HUDEP-2 (cell line): ENCODE measurements at regions not wholly inside any gene's neighbourhood (a gene's known extent, or its start where the extent isn't known, plus 50 kb on each side); places are given as distances from the start of the nearest gene placed in this dataset.
A peak's percentile ranks its signal among the peaks of the same experiment; 100 is the strongest.
"Not testable (repeated sequence)": the region's sequence is repeated elsewhere in the genome, so short reads cannot be mapped to it uniquely, and the experiment has no call there.

Experiments used
- DNase-seq, 76 experiments: peaks; one replicate each; lab custom pipeline; 2025; ENCODE audit not compliant: unreplicated experiment in 76 of 76; lab: John Stamatoyannopoulos, UW

DNA sequence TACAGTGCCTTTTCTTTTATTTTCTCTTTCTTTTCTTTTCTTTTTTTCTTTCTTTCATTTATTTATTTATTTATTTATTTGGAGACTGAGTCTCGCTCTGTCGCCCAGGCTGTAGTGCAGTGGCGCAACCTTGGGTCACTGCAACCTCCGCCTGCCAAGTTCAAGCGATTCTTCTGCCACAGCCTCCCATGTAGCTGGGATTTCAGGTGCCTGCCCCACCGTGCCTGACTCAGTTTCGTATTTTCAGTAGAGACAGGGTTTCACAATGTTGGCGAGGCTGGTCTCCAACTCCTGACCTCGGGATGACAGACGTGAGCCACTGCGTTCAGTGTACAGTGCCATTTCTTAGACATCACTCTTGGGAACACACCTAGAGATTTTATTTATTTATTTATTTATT lies 110.0 kb upstream of the ANKRD30BL start:
- not testable (repeated sequence) for DNase-seq

DNA sequence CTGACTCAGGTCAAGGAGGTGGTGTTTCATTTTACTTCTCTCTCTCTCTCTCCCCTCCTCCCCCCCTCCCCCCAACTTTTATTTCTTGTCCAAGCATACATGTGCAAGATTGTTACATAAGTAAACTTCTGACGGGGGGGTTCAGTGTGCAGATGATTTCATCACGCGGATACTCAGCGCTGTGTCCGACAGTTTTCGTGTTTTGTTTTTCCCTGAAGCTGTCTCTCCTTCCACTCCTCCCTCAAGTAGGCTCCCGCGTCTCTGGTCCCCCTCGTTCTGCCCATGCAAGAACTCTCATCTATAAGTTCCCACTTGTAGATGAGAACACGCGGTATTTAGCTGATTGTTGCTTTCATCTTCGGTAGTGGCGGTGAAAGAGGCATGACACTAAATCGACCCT lies 111.0 kb upstream of the ANKRD30BL start:
- DNase-seq, result no peak

DNA sequence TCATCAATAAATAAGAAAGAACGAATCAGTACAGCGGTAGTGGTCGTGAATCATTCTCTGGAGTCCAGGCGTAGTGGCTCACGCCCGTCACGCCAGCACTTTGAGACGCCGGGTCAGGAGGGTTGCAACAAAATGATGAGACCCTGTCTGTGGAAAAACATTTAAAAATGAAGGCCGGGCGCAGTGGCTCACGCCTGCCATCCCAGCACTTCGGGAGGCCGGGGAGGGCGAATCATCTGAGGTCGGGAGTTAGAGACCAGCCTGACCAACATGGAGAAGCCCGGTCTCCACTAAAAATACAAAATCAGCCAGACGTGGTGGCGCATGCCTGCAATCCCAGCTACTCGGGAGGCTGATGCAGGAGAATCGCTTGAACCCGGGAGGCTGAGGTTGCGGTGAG lies 111.8 kb upstream of the ANKRD30BL start:
- DNase-seq, result not testable (repeated sequence)

DNA sequence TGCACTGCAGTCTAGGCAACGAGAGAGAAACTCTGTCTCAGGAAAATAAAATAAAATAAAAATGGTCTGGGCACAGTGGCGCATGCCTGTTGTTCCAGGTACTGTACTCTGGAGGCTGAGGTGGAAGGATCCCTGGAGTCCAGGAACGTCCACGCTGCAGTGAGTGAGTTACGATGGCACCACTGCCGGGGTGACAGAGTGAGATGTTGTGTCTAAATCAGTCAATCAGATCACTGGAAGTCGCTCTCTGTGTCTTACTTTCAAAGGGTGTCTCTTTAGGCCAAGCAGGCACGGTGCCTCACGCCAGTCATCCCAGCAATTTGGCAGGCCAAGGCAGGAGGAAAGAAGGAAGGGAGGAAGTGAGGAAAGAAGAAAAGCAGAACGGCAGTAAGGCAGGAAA lies 112.2 kb upstream of the ANKRD30BL start:
- no peak for DNase-seq

DNA sequence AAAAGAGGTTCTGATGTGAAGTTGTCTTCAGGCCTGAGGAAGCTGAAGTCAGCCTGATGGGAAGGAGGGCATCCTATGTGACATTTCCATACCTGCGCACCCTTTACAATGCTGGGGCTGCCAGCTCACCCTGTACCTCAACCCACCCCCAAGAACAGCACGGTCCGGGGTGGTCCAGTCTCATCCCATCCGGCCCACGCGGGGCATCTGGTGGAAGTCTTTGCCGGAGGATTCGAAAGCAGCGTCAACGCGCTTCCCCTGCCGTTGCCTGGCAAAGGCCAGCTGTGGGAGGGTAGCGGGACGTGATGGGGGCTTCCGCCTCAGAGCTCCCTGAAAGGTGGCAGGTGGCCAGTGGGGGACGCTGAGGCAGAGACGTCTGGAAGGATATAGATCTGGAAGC lies 113.6 kb upstream of the ANKRD30BL start:
- no peak for DNase-seq

DNA sequence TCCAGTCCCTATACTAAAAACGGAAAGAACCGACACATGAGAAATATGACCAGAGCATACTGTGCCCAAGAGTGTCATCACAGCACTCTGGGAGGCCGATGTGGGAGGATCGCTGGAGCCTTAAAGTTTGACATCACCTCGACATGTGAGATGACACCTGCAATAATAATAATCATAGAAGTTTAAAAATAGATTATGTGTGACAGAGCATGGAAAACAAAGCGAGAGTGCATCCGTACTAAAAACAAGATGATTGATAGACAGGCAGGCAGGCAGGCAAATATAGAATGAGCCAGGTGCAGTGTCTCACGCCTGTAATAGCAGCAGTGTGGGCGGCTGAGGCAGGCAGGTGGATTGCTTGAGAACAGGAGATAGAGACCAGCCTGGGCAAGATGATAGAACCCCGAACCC lies 114.8 kb upstream of the ANKRD30BL start:
- no peak for DNase-seq

DNA sequence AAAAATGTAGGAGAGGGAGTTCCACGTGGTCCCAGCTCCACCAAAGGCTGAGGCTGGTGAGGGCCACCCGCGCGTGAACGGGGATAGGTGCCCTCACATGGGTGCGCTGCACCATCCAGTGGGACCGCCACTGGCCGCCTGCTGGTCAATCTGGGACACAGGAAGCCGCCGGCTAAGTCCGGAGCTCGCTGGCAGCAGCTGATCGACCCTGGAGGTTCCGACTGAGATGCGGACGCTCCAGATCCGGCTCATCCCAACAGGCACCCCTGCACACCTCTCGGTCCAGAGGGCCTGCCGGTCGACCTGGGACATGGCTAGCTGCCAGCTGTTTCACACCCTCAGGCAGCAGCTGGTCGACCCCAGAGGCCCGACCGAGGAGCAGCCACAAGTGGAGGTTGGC lies 116.5 kb upstream of the ANKRD30BL start:
- no peak for DNase-seq

DNA sequence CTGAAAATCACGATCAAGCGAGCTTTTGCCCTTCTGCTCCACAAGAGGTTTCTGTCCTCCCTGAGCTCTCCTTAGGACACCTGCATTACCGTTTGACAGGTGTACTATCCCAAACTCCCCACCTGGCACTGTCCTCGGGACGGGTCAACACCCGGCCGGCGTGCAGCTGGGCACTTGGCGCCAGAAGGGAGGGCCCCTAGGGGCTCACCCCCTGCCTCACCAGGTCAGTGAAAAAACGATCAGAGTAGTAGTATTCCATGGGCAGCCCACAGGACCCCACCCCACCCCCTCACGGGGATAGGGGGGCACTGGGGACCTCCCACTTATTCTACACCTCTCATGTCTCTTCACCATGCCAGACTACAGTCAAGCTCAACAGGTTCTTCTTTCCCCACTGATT lies 117.6 kb upstream of the ANKRD30BL start:
- no peak for DNase-seq

DNA sequence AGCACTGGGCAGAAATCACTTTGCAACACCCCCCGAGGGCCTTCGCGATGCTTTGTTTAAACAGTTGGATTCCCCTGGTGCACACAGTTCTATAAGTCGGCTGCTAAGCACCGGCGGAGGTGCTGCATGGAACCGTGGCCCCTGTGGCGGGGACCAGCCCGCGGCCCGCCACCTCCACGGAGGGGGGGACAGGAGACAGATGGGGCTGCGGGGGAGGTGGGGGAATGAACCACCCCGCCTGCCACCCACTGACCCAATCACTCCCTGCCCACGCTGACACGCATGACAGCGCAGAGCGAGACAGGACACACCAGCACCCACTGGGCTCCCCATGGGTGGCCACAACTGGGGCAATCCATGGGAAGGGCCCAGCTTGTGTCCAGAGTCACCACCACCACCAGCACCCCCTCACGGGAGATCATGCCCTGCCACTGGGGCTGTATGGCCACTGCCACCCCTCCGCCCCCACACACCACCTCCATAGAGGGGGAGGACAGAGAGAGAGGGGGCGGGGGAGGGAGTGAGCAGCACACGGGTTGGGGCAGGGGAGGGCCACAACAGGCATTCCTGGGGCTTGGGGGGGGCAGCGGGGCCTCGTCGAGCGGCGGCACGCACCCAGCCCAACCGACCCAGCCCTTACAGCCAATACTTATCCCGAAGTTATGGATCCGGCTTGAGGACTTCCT lies 118.3 kb upstream of the ANKRD30BL start:
- DNase-seq, result no peak

DNA sequence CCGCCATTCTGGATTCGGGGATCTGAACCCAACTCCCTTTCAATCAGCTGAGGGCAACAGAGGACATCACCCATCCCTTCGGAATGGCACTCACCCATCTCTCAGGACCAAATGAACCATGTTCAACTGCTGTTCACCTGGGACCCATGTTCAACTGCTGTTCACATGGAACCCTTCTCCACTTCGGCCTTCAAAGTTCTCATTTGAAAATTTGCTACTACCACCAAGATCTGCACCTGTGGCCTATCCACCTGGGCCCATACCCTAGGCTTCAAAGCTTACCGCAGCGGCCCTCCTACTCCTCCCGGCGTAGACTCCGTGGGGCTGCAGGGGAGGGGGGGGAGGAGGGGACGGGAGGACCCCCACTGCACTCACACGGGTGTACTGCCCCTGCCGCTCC lies 119.2 kb upstream of the ANKRD30BL start:
- DNase-seq, result no peak

DNA sequence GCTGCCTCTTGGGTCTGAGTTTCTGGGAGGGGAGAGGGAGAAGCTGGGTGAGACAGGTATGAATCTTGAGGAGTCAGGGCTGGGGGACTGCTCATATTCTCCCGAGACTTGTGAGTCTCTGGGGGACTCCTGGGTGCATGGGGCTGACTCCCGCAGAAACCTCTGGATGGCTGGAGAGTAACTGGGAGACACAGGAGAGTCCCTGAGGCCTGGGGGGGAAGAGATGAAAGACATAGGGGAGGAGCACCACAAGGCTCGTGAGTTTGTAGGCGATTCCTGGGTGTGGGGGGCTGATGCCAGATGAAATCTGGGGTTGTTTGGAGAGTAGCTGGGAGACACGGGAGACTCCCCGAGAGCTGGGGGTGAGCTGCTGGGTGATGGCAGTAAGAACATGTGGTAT lies 120.4 kb upstream of the ANKRD30BL start:
- not testable (repeated sequence) for DNase-seq

DNA sequence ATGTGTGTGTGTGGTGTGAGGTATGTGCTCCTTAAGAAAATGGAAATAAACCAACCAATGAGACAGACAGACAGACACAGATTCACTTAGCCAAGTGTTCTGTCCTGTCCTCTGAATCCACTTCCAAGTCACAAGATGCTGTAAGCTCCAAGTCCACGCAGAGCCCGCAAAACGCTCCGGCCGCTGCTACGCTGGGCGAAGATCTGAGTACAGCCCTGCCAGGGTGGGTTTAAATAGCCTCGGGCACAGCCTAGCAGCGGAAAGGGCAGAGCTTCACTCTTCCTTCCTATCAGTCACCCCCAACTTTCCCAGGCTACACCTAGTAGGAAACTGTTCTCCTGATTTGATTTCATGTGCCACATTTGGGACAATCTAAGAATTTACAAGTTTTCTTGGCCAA lies 121.2 kb upstream of the ANKRD30BL start:
- DNase-seq, result no peak

DNA sequence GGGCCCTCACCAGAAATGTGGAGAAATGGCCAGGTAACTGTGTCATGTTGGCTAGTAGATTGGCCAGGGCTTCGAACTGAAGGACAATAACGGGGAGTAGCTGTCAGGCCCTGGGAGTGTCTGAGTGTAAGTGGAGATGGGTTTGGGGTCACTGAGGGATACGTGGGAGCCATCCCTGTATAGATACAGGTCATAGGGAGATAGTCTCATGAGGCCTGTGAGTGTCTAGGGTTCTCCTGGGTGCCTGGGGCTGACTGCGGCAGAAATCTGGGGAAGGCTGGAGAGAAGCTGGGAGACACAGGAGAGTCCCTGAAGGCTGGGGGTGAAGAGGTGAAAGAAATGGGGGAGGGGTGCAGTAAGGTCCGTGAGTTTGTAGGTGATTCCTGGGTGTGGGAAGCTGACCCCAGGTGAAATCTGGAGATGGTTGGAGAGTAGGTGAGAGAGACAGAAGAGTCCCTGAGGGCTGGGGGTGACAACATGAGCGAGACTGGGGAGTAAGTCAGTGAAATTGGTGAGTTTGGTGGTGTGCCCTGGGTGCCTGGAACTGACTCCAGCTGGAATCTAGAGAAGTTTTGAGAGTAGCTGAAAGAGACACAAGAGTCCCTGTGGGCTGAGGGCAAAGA lies 124.6 kb upstream of the ANKRD30BL start:
- DNase-seq, result not testable (repeated sequence)

DNA sequence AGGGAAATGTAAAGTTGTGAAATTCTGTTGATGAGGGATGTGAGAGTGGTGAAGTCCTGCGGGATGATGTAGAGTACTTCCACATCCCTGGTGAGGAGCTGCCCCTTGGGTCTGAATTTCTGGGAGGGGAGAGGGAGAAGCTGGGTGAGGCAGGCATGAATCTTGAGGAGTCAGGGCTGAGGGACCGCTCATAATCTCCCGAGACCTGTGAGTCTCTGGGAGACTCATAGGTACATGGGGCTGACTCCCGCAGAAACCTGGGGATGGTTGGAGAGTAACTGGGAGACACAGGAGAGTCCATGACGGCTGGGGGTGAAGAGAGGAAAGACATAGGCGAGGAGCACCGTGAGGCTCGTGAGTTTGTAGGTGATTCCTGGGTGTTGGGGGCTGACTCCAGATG lies 126.2 kb upstream of the ANKRD30BL start:
- not testable (repeated sequence) for DNase-seq

DNA sequence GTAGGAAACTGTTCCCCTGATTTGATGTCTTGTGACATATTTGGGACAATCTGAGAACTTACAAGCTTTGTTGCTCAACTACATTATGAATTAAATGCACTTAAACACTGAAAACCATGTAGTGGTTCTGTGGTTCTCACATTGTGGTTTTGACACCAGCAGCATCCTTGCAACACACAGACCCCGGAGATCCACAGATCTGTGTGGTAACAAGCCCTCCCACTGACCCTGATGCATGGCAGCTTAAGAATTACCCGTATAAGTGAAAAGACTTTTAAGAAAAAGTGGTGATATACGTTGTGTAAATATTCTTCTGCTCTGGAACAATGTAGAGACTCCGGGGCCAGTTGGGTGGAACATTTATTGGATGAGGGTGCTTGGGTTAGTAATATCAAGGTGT lies 127.4 kb upstream of the ANKRD30BL start:
- not testable (repeated sequence) for DNase-seq

DNA sequence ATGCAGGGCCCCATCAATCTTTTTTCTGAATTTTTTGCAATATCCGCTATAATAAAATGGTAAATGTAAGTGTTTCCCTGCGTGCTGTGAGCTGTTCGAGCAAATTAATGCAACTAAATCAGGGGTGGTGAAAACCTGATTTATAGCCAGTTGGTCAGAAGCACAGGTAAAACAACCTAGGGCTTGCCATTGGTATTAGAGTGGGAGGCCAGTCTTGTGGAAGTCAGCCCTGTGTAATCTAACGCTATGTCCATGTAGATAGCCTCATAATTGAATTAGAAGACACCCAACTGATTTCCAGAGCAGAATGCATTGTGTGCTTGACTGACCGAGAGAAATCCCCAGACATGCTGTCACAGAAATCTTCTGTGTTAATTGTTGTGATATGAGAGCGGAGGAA lies 126.8 kb upstream of the GPR39 start:
- DNase-seq, result not testable (repeated sequence)

DNA sequence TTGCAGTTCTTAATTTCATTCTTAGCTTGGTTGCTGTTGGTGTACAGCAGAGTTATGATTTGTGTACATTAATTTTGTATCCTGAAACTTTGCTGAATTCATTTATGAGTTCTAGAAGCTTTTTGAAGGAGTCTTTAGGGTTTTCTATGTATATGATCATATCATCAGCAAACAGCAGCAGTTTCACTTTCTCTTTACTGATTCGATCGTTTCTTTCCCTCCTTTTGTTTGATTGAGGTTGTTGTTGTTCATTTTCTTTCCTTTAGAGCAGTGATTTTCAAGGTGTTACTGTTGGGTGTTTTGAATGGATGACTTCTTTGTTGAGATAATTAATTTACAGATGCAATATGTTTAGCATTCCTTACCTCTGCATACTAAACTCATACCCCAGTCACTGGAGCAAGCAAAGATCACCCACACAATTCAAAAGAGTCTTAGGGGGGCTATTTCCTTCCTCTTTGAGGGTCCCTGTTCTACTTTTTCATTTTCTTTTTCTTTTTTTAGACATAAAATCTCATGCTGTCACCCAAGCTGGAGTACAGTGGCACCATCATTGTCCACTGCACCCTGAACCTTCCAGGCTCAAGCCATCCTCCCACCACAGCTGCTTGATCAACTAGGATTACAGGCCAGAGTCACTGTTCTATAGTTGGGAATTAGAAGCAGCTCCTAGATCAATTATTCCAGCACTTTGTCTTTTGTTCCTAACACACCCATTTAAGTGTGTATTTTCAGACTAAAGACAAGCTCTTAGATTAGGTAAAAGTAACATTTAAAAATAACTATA lies 115.8 kb upstream of the GPR39 start:
- DNase-seq, result peak in 1 of 76 experiments; percentile 1

DNA sequence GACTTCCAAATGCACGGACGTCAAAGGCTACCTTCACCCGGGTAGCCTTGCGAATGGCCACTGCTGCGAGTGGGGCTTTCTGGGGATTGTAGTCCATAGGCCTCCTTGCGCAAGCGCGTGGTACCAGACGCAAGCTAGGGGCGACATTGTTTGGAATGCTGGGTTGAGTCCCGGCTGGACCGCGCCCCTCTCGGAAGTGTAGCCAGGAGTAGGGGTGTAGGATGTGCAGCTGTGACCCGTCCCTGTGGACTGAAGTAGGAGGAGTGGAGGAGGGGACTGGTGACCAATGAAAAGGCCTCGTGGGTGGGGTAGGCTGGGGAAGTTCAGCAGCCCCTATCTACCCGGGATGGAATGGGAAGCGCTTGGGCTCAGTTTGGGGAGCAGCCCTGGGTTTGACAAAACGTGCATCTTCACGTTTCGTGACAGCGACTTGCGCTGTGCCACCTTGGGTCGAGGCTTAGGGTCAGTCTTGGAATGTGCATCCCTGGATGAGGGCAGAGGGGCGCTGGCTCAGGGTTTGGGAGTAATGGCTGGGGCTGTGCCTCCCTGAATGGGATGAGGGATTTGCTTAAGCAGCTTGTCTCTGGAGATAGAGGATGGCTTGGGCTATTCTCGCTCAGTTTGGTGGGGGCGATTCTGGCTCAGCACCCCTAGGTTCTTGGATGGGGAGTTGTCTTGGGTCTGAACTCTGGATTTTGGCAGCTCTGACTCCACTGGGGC lies 111.8 kb upstream of the GPR39 start:
- peak in 16 of 76 experiments; percentile 0 to 35 (median 8) for DNase-seq

DNA sequence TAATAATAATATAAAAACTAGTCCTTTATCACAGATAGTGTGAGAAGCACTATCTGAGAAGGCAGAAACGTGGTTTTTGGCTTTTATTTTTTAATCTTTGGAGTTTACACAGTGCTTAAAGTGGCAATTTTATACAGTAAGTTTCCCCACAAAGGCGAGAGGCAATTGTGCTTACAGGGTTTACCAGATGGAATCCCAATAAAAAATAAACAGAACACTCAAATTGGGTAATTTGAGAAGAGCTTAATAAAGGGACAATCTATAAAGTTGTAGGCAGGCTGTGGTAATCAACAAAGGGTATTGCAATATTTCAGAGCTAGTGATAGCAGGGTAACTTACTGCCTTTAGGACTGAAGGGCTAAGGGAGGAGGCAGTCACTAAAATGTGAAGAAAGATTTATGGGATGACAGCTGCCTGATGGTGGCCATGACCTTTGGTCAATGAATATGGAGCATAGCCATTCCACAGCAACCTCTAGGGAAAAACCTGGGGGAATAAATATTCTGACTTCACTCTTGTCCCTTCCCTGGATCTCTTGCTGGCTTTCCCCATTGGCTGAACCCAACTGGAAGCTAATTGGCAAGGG lies 108.9 kb upstream of the GPR39 start:
- not testable (repeated sequence) for DNase-seq

DNA sequence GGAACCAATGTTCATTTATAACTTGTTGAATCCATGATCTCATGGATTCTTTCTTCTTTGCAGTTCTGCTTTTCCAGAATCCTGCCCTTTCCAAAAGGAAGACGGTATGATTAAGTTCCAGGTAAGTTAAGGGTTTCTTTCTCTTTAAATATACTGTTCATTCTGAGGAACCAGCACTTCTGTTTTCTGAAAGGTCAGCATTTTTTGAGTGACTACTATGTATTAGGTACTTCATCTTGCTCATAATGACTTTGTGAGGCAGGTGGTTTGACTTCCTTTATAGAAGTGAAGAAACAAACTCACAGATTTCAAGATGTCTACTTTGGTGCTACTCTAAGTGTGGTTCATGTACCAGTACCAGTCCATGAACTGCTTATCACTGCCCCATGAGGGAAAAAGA lies 107.4 kb upstream of the GPR39 start:
- not testable (repeated sequence) for DNase-seq

DNA sequence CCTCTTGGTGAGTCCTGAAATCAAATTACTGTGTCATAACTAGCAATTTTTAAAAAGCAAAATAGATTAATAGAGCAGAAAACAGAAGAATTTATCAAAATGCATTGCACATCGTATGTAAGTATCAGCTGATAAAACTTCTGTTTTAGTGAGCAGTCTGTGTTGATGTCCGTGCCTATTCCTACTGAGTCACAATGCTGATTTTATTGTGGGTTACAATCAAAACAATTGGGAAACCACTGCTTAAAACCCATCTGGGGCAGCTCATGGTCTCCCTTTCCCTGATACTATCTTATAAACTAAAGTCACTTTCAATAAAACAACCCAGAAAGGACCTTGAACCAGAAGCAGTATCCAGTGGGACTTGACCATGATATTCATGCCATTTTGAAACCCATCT lies 101.1 kb upstream of the GPR39 start:
- DNase-seq, result not testable (repeated sequence)
